SK-N-MC (cell line): ENCODE measurements at regions not wholly inside any gene's neighbourhood (a gene's known extent, or its start where the extent isn't known, plus 50 kb on each side); places are given as distances from the start of the nearest gene placed in this dataset.

Experiments
- EZH2 ChIP-seq: fragments of 200-600 bp; sonication (generic); IDR thresholded peaks from one replicate; pipeline ENCODE4 v1.6.1; 2017; ENCODE audit warnings: antibody characterized with exemption
- POLR2AphosphoS5 ChIP-seq: IDR thresholded peaks from 2 replicates; pipeline ENCODE4 v1.6.1; 2012; ENCODE audit warnings: mild to moderate bottlenecking, low read depth, low read length, borderline replicate concordance

DNA sequence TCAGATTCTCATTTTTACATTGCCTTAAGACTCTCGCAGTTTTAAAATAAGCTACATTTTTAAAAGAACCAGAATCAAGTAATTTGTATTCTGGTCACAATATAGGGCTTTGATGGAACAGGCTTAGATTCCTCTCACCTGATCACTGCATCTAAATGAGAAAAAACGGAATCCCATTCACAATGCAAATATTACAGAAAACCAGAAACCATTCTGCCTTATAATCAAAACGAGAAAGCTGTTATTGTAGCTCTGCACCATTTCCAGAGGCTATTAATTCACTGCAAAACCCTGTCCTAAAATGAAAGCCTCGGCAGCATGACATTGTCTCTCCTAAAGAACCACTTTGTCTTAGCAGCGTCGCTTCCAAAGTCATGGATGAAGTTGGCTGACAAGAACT, 116.1 kb upstream of the ZNF366 start:
- TF ChIP-seq EZH2 (no peak), POLR2AphosphoS5 (no peak)
